ENCODE measurements at regions not wholly inside any gene's neighbourhood (a gene's known extent, or its start where the extent isn't known, plus 50 kb on each side); places are given as distances from the start of the nearest gene placed in this dataset.
A peak's percentile ranks its signal among the peaks of the same experiment; 100 is the strongest.

DNA sequence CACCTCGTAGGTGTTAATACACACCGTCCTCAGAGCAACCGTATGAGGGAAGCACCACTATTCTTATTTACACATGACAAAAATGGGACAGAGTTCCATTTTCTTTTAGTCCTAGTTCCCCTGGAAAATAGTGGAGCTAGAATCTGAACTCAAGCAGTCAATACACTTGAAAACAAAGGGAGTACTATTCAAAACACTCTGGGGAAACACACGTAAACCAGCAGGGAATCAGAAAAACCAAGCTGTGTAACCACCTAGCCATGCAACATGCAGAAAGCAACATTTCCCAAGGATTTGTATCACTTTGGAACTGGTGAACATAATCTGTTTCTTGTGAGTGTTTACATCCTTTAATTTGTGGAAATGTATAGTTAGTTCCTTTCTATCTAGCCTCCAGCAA lies 208.2 kb downstream of the UBE2E3 start:
- no peak for DNase-seq (ENCODE audit: low spot score)

DNA sequence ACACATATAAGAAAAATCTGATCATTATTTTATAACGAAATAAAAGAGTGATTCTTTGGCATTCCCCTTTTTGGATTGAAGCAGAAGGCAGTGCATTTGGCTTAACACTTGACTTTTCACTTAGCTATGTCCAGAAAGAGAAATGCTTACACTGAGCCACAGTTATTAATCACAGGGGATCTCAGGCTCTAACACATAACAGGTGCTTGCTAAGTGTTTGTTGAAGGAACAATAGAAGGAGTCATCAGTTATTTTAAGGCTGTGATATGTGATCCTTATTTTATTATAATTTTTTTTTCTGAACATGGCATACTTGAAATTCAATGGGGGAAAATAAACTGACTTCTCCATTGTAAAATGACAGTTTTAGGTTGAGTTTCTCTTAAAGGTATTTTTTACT lies 209.5 kb downstream of the UBE2E3 start:
- DNase-seq (ENCODE audit: low spot score), result no peak

DNA sequence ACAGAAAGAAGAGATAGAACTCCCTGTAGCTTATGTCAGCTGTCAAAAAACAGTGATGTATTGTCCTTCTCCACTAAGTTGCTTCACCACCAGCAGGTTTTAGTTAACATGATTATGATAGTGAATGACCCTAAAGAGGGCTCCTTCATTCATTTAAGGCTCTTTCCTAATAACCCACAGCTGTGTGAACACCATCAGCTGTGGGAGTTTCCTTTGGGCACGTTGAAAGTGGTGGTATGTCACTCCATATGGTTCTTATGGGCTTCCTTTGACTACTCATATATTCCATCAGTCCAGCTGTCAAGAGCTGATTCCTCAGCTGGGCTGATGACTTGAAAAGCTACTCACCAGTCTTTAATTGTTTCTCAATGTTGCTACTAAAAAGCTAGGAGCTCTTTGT lies 210.3 kb downstream of the UBE2E3 start:
- no peak for DNase-seq (ENCODE audit: low spot score)

DNA sequence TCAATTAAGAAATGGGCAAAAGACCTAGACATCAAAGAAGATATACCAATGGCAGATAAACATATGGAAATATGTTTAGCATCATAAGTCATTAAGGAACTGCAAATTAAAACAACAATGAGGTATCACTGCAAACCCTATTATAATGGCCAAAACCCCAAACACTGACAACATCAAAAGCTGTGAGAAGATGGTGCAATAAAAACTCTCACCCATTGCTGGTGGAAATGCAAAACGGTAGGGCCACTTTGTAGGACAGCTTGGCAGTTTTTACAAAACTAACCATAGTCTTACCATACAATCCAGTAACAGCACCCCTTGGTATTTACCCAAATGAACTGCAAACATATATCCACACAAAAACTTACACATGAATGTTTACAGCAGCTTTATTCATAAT lies 213.1 kb downstream of the UBE2E3 start:
- no peak for DNase-seq (ENCODE audit: low spot score)

DNA sequence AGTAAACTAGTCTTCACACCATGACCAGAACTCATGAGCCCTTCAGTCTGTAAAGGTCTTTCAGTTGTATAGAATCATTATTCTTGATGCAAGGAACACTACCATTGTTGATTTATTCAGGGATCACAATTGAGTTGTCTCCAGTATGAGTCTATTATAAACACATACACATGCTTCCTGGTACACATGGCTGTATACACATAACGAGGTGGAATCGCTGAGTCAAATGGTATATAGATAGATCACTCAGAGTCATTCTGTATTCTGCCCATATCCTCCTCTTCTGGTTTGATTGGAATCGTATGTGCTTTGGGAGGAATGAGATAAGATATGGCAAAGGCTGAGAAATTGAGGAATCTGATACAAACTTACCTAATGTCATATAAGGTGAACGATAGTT lies 216.0 kb downstream of the UBE2E3 start:
- no peak for DNase-seq (ENCODE audit: low spot score)

DNA sequence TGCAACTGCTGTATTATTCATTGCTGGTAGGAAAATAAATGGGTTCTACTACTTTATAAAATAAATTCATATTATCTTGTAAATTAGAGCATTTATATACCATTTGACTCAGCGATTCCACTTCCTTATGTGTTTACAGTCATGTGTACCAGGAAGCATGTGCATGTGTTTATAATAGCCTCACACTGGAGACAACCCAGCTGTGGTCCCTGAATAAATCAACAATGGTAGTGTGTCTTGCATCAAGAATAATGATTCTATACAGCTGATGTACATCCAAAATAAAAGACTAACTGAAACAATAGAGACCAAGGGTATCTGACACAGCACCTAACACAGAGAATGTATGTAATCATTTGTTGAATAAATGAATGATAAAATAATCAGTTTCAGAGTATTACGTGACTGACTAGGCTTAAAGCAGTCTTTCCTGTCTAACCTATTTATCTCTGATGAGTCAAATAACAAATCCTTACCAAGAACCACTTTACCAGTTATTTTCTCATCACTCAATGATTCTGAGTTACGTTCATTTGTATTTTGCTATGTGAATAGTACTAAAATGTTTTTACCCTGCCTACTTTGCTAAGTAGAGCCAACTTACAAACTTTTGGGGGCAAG lies 216.8 kb downstream of the UBE2E3 start:
- peak; percentile 73 for DNase-seq (ENCODE audit: low spot score)

DNA sequence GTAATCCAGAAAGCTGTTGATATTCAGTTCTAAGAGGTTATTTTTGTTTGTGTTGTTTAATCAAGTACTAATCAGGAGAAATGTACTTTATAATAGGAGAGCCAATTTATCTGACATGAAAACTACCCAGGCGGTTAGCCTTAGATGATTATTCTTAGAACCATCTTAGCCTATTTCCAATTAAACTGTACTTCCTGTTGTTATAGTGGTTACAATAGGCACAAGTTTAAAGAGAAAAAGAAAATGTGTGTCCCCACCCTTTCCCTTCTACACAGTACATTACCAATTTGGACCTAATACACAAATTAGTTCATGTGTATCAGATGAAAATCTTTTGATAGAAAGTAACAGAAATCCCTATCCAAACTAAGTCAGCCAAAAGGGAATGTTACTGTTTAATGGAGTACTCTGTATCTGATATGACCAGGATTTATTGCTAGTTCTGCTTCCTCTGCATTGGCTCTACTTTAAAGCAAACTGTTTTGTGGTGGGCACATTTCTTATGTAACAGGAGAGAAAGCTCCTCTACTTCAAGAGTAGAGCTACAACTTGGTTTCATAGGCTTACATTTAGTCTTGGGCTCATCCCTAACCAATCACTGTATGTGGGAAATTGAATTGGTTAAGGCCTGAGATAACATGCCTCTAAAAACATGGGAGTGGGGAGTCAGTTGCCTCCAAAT lies 217.9 kb downstream of the UBE2E3 start:
- DNase-seq (ENCODE audit: low spot score), result peak; percentile 75

DNA sequence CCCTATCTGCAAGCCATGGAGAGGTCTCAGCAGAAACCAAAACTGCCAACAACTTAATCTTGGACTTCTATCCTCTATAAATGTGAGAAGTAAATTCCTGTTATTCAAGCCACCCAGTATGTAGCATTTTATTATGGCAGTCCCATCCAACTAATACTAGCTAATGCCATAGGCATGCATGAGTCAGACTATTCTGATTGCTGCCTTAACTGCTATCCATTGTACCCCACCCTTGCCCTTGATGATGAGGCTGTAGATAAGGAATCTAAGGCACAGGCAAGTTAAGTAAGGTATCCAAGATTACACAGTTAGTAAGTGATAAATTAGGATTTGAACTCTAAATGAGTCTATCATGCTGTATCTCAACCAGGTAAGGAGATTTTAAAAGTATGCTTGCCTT lies 223.0 kb downstream of the UBE2E3 start:
- DNase-seq (ENCODE audit: low spot score), result no peak

DNA sequence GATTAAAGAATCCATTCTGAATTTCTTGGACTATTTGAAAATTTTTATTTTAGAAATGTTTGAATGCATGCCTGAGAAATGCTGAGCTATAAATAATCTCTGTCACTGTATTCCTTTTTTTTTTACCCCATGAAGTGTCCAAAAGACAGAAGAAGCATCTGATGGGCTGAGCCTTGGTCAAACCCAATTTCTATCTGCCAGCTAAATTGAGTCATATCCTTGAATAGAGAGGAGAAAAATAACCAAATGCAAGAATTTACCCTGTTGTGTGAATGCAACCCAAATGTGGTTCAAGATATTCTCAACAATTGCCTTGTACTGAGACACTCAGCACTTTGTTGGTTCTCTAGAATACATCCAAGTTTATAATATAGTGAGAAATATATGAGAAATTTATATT lies 223.5 kb downstream of the UBE2E3 start:
- no peak for DNase-seq (ENCODE audit: low spot score)

DNA sequence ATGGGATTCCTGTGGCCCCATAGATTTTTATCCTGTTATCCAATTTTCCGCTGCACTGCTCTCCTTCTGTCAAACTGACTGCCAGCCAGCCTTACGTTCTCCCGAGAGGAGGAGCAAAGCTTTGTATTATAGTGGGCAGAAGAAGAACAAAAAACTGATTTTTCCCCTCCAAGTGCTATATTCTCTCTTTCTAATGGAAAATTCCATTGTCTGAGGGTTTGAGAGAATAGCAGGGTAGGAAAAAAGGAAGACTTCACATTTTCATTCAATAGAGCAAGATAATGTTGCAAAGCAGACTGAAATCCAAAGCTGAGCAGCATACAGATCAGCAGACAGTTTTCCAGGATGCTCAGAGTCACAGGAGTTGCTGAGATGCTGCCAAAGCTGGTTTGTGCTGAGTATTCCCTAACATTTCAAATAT lies 238.0 kb downstream of the UBE2E3 start:
- no peak for DNase-seq (ENCODE audit: low spot score)

DNA sequence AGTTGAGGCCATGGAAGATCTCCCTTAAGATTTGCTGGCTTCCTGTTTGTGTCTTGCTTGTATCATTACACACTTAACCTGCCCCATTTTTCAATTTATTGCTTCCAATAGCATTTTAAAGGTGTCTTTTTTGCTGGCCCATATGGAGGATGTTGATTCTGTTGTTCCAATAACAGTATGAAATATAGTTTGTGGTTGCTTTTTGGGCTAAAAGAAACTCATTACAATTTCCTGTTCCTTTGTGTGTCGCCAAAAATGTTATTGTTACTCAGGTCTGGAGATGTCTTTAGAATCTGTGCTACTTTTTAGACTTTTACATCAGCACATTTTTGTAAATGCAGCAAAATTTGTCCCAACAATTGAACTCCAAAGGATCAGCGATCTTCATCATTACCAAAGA lies 234.0 kb upstream of the ITGA4 start:
- DNase-seq (ENCODE audit: low spot score), result peak; percentile 57

DNA sequence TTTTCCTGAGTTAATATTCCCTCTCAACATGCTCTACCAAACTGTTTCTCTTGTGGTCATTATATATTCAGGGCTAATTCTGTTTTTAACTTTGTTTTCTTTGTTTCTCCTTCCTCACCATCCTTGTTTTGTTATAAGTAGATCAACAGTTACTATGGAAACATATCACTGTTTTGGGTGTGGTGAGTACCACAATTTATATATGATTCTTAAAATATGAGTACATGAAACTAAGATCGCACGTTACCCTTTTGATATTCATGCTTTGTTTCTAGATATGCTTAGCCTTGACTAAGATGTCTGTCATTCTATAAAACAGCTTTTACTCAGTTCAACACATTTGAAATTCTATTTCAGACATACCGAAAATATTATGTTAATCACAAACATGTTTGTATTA lies 232.3 kb upstream of the ITGA4 start:
- peak; percentile 79 for DNase-seq (ENCODE audit: low spot score)

DNA sequence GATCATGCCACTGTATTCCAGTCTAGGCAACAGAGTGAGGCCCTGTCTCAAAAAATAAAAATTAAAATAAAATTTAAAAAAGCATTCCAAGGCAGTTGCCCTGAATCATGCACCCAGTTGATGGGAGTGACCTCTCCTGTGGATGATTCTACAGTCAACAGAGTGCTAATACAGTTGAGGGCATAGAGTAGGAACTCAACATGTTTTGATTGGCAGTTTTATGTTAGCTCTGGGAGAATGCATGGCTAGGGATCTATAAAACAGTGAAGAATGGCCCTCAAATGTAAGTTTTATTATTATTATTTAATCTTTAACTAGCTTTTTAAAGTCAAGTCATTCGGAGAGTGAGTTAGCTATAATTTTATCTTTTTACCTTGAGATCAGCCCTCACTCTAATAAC lies 228.5 kb upstream of the ITGA4 start:
- DNase-seq (ENCODE audit: low spot score), result no peak

DNA sequence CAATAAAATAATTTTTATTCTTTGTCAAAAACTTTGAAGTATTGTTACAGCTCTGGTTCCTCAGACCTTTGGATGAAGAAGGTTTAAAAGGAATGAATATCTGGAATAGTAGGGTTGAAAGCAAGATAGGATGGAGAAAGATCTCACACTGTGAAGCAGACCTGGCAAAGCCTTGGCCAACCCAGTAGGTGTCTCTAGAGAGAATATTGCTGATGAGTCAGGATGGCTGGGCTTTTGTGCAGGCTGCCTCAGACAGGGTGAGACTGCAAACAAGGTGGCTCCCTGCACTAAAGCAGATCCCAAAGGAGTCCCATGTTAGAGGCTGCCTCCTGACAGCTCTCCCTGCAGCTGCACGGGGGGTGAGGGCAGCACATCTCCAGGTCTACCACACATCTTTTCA lies 226.0 kb upstream of the ITGA4 start:
- DNase-seq (ENCODE audit: low spot score), result no peak

DNA sequence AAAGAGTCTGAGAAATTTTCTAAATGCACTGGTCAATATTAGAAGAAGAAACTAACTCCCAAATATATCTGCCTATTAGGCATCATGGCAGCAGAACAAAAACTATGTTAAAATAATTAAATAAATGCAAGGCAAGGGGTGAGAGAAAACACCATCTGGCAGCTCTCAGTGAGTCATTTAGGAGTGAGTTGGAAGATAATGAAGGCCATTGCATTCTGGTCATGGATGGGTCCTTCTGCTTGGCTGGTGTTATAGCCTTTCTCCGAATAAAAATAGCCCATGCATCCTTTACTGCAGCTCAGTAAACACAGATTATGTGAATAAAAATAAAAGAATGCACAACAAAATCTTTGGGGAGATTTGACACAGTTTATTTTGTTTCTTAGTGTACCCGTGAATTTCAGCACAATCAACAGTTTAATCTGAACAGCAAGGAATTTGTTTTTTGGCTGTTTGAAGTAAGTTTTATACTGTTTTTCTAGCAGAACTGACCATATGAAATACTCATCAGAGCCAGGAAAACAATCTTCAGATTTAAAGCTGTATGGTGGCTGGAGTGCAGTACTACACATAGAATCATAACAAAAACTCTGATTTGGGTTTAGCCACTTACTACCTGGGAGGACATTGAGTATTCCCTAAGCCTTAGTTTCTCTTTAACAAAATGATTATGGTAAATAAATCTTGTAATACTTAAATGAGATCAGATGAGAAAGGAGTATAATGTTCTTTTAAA lies 225.1 kb upstream of the ITGA4 start:
- no peak for DNase-seq (ENCODE audit: low spot score)

DNA sequence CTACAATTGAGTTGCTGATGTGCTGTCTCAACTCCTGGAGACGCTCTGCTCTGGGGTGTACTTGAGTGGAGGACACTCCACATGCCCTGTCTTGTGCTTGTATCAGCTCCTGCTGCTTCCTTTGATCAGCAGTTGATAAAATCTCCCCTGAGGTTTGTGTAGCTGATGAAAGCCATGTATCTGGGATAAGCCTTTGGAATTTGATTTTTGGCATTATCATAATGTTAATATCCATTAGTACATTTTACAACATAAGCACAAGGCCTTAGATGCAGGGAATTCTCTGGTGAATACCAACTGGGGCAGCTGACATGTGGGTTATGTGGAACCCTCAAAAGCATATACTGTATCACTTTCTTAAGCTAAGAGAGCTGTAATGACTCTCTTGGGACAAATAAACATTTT lies 222.7 kb upstream of the ITGA4 start:
- DNase-seq (ENCODE audit: low spot score), result no peak

DNA sequence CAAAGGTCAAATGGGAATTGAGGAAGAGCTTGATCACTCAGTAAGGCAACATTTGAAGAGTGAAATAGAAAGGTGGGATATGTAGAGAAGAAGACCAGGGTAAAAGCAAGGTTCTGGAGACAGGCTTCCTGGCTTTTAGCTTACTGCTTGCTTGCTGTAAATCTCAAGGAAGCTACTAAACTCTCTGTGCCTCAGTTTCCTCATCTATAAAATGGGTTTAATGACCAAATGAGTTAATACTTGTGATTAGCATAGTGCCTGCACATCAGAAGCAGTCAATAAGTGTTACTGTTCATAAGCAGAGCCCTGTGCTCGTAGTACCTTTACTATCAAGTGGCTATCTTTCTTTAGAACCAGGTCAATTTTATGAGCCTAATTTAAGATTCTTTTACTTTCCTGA lies 222.2 kb upstream of the ITGA4 start:
- DNase-seq (ENCODE audit: low spot score), result no peak

DNA sequence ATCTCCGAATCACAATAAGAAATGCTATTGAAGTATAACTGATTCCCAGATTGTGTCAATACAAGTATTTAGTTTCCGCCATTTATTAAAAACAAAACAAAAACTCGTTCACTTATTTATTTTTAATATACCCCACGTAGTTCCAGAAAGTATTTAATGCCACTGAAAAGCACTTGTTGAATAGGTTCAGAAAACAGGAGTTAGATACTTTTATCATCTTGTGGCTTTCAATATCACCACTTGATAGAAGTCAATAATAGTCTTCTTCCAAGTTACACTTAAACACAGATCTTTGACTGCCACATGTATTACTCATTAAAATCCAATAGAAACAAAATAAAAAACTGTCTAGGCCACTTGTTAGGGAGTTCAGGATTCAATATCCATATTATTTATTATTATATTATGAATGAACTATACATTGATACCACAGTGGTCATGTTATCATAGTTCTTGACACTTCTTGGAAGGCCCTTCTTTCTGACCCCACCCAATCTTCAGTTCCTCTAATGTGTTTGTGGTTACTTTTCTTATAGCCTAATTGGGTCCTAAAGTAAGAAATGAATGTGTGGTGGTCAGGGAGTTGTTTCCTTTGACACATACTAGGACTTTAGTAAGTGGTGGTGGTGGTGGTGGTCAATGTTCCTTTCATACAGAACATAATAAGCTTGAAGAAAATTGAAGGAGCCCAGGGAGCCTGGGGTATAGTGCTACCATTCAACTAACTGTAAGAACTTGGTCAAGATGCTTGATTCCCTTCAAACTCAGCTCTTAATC lies 221.3 kb upstream of the ITGA4 start:
- DNase-seq (ENCODE audit: low spot score), result no peak

DNA sequence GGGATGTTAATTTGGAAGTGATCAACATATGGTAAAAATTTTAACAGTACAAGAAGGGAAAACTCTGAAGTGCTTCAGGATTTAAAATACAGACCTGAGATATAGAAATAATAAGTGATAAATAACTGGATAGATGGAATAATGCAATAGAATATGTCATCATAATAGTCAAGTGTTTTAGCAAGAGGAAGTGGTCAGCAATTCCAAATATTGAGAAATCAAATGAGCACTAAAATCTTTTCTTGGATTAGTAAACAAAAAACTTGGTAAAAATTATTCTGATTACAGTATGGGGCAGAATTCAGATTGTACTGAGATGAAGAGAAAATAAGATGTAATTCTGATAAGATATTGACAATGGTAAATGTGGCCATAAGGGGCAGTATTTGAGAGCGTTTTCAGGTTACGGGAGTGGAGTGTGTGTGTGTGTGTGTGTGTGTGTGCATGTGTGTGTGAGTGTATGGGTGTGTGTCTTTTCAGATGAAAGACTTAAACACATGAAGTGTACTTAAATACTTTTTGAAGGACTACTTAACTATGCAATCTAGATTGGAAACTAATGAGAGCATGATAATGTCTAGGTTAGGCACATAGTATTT lies 217.9 kb upstream of the ITGA4 start:
- peak; percentile 55 for DNase-seq (ENCODE audit: low spot score)

DNA sequence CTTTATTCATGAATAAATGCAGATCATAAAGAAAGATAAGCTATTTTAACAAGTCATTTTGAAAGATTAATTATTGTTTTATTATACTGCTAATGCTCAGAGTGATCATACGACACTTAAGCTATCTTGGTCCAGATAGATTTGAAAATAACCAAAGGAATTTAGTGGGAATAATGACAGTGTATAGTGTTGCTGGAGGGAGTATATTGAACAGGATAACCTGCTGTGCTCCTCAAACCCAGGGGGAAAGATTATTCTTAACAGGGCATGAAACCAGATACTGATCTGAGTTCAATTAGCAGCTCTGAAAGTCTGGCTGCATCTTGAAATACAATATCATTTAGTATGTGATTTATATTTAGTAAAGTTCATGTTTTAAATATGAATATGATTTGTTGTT lies 216.3 kb upstream of the ITGA4 start:
- DNase-seq (ENCODE audit: low spot score), result no peak

DNA sequence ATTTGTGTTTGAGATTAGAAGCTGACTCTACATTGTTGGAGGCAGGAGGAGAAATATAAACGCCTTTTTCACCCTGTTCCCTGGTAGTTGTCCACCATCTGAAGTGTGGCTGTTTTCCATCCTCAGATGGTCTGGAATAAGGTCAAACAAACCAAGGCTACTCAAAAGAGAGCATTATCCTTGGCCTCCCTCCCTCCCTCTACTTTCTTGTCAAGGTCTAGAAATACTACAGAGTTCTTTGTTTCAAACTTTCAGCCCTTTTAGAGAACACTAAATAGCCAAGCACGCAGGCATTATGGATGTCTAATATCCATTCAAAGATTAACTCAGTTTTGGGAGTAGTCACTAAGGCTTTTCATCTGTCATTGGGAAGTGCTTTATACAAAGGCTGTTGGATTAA lies 215.8 kb upstream of the ITGA4 start:
- no peak for DNase-seq (ENCODE audit: low spot score)

DNA sequence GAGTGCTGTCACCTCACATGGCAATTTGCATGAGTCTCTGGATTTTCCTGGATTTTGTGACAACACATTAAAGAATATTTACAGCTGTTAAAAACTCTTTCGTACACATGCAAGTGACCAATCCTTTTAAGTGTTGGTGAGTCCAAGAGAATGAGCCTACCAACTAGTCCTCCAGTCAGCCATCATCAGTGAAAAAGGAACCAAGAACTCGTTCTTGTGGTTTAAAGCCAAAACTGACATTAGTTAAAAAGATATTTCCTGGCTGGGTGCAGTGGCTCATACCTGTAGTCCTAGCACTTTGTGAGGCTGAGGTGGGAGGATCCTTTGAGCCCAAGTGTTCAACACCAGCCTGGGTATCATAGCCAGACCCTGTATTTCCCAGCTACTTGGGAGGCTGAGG lies 215.4 kb upstream of the ITGA4 start:
- DNase-seq (ENCODE audit: low spot score), result no peak

All from CD4-positive, alpha-beta T cell treated with Interleukin-2 at 100 ng/mL for 4 hours (primary cell).